Neural cell (in vitro differentiated cells): ENCODE measurements at regions not wholly inside any gene's neighbourhood (a gene's known extent, or its start where the extent isn't known, plus 50 kb on each side); places are given as distances from the start of the nearest gene placed in this dataset.

ENCODE experiments used
- POLR2AphosphoS5 ChIP-seq: IDR thresholded peaks from 2 replicates; pipeline ENCODE4 v1.6.1; 2012
- RAD21 ChIP-seq: fragments of 450-650 bp; conservative IDR thresholded peaks from 2 replicates; pipeline ENCODE4 v1.6.1; 2014; ENCODE audit warnings: antibody characterized with exemption, mild to moderate bottlenecking, moderate library complexity
- SMC3 ChIP-seq: fragments of 450-650 bp; conservative IDR thresholded peaks from 2 replicates; pipeline ENCODE4 v1.6.1; 2014; ENCODE audit warnings: antibody characterized with exemption, mild to moderate bottlenecking, moderate library complexity; ENCODE audit not compliant: poor library complexity
- TAF1 ChIP-seq: IDR thresholded peaks from 2 replicates; pipeline ENCODE4 v1.6.1; 2012; ENCODE audit warnings: low read depth
- TF ChIP-seq, protein P1 (sequence below): fragments of 450-650 bp; IDR thresholded peaks from 2 replicates; pipeline ENCODE4 v1.5.1; 2014; ENCODE audit warnings: antibody characterized with exemption, mild to moderate bottlenecking, moderate library complexity; ENCODE audit not compliant: poor library complexity, severe bottlenecking

DNA sequence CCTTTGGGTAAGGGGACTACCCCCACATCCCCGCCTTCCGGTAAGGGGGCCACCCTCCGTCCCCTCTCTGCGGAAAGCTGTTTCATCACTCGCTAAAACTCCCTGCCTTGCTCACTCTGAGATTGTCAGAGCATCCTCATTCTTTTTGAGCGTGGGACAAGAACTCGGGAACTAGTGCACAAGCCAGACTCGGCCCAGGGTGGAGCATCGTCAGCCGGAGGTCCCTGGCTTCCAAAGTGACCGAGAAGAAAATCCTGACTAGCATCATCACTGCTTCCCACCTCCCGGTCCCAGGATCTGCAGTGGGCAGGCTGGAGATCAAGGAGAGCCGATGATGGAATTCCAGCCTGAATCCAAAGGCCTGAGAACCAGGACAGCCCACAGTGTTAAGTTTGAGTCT lies 380.3 kb downstream of the SEC14L1 start:
- TF ChIP-seq, protein P1, sequence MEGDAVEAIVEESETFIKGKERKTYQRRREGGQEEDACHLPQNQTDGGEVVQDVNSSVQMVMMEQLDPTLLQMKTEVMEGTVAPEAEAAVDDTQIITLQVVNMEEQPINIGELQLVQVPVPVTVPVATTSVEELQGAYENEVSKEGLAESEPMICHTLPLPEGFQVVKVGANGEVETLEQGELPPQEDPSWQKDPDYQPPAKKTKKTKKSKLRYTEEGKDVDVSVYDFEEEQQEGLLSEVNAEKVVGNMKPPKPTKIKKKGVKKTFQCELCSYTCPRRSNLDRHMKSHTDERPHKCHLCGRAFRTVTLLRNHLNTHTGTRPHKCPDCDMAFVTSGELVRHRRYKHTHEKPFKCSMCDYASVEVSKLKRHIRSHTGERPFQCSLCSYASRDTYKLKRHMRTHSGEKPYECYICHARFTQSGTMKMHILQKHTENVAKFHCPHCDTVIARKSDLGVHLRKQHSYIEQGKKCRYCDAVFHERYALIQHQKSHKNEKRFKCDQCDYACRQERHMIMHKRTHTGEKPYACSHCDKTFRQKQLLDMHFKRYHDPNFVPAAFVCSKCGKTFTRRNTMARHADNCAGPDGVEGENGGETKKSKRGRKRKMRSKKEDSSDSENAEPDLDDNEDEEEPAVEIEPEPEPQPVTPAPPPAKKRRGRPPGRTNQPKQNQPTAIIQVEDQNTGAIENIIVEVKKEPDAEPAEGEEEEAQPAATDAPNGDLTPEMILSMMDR: no peak
- no peak for TF ChIP-seq POLR2AphosphoS5
- TF ChIP-seq RAD21: no peak
- no peak for TF ChIP-seq SMC3
- no peak for TF ChIP-seq TAF1
